Choroid plexus epithelial cell (primary cell): ENCODE measurements at regions not wholly inside any gene's neighbourhood (a gene's known extent, or its start where the extent isn't known, plus 50 kb on each side); places are given as distances from the start of the nearest gene placed in this dataset.

Source experiments
- DNase-seq: peaks from one replicate; pipeline ENCODE4 v3.0.0-alpha.2; 2010; ENCODE audit warnings: low read depth
- H3K4me3 ChIP-seq: 2 replicates; pipeline ENCODE4 v1.5.1; 2011; ENCODE audit warnings: low read depth, mild to moderate bottlenecking, control low read depth, low read length, moderate library complexity
- TF ChIP-seq, protein P1 (sequence below): conservative IDR thresholded peaks from 2 replicates; pipeline ENCODE4 v1.5.1; 2011; ENCODE audit warnings: low read depth, mild to moderate bottlenecking, control low read depth, inconsistent platforms, low read length, moderate library complexity

DNA sequence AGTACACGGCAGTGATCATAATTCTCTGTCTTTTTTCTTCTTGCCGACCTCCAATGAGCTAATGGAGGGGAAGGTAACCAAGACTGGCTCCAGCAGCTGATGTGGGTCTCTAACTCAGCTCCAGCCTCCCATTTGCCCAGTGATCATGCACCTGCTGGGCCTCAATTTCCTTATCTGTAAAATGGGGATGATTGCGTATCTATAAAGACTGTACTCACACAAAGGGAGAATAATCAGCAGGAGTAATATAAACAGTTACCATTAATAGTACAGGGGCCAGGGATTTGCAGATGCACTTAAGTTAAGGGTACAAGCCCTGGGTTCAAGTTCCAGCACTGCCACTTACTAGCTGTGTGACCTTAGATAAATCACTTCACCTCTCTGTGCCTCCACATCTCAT lies 204.9 kb upstream of the LHX5 start:
- DNase-seq: no peak
- TF ChIP-seq, protein P1, sequence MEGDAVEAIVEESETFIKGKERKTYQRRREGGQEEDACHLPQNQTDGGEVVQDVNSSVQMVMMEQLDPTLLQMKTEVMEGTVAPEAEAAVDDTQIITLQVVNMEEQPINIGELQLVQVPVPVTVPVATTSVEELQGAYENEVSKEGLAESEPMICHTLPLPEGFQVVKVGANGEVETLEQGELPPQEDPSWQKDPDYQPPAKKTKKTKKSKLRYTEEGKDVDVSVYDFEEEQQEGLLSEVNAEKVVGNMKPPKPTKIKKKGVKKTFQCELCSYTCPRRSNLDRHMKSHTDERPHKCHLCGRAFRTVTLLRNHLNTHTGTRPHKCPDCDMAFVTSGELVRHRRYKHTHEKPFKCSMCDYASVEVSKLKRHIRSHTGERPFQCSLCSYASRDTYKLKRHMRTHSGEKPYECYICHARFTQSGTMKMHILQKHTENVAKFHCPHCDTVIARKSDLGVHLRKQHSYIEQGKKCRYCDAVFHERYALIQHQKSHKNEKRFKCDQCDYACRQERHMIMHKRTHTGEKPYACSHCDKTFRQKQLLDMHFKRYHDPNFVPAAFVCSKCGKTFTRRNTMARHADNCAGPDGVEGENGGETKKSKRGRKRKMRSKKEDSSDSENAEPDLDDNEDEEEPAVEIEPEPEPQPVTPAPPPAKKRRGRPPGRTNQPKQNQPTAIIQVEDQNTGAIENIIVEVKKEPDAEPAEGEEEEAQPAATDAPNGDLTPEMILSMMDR: no peak

DNA sequence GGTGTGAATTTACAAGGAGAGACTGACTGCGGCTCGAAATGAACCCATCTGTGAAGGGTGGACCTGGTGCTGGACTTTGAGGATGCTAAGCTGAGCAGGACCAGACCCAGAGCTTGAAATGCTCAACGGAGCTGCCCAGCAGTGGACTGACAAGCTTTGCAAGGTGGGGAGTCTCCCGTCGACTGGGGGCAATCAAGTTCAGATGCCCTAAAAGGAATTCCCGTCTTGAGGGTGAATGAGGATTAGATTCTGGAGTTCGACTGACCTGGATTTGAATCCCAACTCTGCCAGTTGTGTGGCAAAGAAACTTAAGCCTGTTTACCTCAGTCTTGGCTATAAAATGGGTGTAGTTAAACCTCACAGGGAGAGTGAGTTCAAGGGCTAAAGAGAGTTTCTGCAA lies 204.4 kb upstream of the LHX5 start:
- TF ChIP-seq, protein P1: no peak
- no peak for DNase-seq

More for the DNA sequence above, 204.9 kb upstream of the LHX5 start:
- H3K4me3 ChIP-seq: no peak overlapping the region

DNA sequence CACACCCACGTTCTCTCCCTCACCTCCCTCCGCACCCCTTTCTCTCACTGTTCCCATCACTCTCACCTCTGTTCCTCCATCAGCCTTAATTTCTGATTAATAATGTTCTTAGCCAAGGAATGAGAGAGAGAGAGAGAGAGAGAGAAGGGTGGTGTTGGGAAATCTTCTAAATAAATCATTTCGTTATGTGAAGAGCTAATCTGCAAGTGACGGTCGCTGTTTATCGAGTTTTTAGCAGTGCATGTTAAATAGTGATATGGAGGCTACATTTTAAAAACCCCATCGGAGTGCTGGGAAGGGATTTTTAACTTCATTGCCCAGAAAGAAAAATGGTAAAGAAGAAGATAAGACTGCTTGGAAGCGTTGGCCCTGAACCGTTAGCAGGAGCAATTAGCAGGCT lies 203.3 kb upstream of the LHX5 start:
- H3K4me3 ChIP-seq: no peak overlapping the region
- TF ChIP-seq, protein P1: no peak
- no peak for DNase-seq

More for the DNA sequence above, 204.4 kb upstream of the LHX5 start:
- H3K4me3 ChIP-seq: no peak overlapping the region

DNA sequence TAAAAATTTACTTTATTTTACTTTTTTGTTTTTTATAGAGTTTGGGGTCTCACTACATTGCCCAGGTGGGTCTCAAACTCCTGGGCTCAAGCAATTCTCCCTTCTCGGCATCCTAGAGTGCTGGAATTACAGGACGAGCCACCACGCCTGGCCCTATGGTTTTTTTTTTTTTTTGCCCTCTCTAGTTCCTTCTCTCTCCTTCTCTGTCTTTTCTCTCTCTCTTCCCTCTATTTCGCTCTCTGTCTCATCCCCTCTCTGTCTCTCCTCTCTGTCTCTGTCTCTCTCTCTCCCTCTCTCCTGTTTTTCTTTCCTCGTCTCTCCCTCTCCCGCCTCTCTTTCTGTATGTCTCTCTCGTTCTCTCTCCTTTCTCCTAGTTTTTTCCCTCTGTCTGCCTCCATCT lies 202.6 kb upstream of the LHX5 start:
- no peak overlapping the region for H3K4me3 ChIP-seq
- DNase-seq: no peak
- TF ChIP-seq, protein P1: no peak

DNA sequence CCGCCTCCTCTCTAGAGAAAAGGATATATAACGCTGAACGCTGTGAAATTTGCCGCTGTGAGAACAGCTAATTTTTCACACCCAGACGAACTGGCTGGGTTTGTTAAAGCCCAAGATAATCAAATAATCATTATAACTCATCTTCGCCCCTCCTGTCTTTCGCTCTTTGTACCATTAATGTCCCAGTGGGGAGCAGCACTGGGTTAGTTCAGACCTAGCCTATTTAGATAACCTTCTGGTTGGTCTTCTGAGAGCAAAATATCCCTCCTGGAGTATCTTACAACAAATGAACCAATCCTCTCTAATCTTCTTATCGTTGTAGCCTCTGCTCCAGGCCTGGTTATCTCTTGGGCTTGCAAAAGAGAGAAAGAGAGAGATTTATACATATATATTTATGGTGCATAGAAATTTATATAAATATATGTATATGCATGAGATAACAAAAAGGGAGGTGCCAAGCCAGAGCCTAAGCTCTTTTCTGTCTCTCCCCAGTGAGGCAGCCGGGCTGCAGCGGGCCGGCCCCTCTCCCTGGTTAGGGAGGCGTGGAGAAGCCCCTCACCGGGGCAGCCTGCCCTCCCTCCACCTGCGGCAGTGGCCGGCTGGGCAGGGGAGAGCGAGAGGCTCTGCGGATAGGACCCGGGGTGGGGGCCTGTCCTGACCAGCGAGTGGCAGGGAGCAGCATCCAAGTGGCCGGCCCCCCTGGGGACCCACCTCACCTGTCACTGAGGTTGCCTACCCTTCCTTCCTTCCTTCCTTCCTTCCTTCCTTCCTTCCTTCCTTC lies 202.0 kb upstream of the LHX5 start:
- TF ChIP-seq, protein P1: no peak
- H3K4me3 ChIP-seq: no peak overlapping the region
- DNase-seq: no peak

DNA sequence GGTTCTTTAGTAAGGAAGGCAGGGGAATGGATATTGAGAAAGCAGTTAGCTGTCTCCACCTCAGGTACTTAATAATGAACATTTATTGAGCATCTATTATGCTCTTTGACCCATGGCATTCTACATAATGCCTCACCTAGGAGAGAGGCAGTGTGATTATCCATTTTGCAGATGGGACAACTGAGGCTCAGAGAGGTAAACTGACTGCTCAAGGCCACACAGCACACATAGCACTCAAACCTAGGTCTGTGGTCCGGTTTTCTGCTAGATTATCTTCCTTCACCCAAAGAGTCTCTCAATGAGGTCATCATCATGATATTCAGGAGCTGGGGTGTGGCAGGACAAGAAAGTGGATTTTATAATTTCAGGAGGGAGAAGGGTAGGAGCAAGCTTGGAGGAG lies 199.1 kb upstream of the LHX5 start:
- DNase-seq: no peak
- TF ChIP-seq, protein P1: no peak
- no peak overlapping the region for H3K4me3 ChIP-seq
